A673 (cell line): ENCODE measurements at regions not wholly inside any gene's neighbourhood (a gene's known extent, or its start where the extent isn't known, plus 50 kb on each side); places are given as distances from the start of the nearest gene placed in this dataset.

Source experiments
- CTCF ChIP-seq: fragments of 300-800, 200-600 bp; sonication (generic); conservative IDR thresholded peaks from 2 replicates; pipeline ENCODE4 v1.5.1; 2017; ENCODE audit warnings: low read depth, mild to moderate bottlenecking, antibody characterized with exemption, low read length, moderate library complexity, mixed read lengths
- EZH2 ChIP-seq: fragments of 200-600 bp; sonication (generic); IDR thresholded peaks from 2 replicates; pipeline ENCODE4 v1.6.1; 2017; ENCODE audit warnings: borderline replicate concordance, low read depth, mild to moderate bottlenecking, mixed read lengths, antibody characterized with exemption, low read length; ENCODE audit not compliant: poor library complexity, severe bottlenecking

- TF ChIP-seq CTCF (no peak), EZH2 (no peak)
Measured at GRCh38 chr15:67911727-67912126, 71.9 kb upstream of the RNU6-1 start.
